ENCODE measurements at regions not wholly inside any gene's neighbourhood (a gene's known extent, or its start where the extent isn't known, plus 50 kb on each side); places are given as distances from the start of the nearest gene placed in this dataset.

- H3K4me3 ChIP-seq (ENCODE audit: control insufficient read depth in 2 of 3, extremely low read depth in 1 of 3, insufficient read depth in 2 of 3, low read depth in 1 of 3, low read length in 3 of 3) = no peak overlapping the region
- dilution Hi-C loops (cut with MboI; ENCODE audit: extremely low pct_ligation_motif_present, low sequenced_read_pairs) = no loop called here
- no peaks in the 10 kb centered on the region for H4K20me1 ChIP-seq (ENCODE audit: control insufficient read depth, extremely low read depth, insufficient read depth, low read length)
- no peak for FAIRE-seq
- peaks cover 2% of the 10 kb centered on the region for H3K27me3 ChIP-seq (ENCODE audit: control insufficient read depth, extremely low read depth, insufficient read depth, low read length)
- H3K27ac ChIP-seq (ENCODE audit: control insufficient read depth, insufficient read depth, low read length) = no peak overlapping the region
- H3K9ac ChIP-seq (ENCODE audit: control insufficient read depth, extremely low read depth, insufficient read depth, low read length) = no peak overlapping the region
- H3K4me1 ChIP-seq (ENCODE audit: control insufficient read depth, extremely low read depth, insufficient read depth, low read length) = no peaks in the 10 kb centered on the region
- no peaks in the 10 kb centered on the region for H3K9me3 ChIP-seq (ENCODE audit: control insufficient read depth, low read depth, low read length)
- H2AFZ ChIP-seq (ENCODE audit: control insufficient read depth, low read length) = no peak overlapping the region
- H3K36me3 ChIP-seq (ENCODE audit: control insufficient read depth in 2 of 2, extremely low read depth in 1 of 2, insufficient read depth in 2 of 2, low read length in 2 of 2) = no peaks in the 10 kb centered on the region
- no peaks in the 10 kb centered on the region for H3K79me2 ChIP-seq (ENCODE audit: control insufficient read depth, insufficient read depth, low read length)
- no peak overlapping the region for H3K4me2 ChIP-seq (ENCODE audit: control insufficient read depth, extremely low read depth, insufficient read depth, low read depth, low read length)
- TF ChIP-seq CTCF (optimal IDR thresholded peaks at IDR 0.05 in 1 of 3, IDR thresholded peaks at IDR 0.05 in 1 of 3, conservative IDR thresholded peaks at IDR 0.05 in 1 of 3; ENCODE audit: extremely low read depth in 1 of 3, insufficient read depth in 2 of 3, low read length in 3 of 3) = peak in 1 of 3 experiments; percentile 4
- TF ChIP-seq EZH2 (IDR thresholded peaks at IDR 0.05; ENCODE audit: low read length) = no peak
- no peak for DNase-seq (ENCODE audit: low read depth, low spot score)
- no peaks in the 10 kb centered on the region for H3K9me1 ChIP-seq (ENCODE audit: control insufficient read depth, extremely low read depth, insufficient read depth, low read length)
These were observed 82.4 kb downstream of the SLC2A10 start for GRCh38 chr20:46791722-46792416.

GRCh38 chr20:46797206-46797605, 87.8 kb downstream of the SLC2A10 start:
- Histone ChIP-seq H3K9me1 (ENCODE audit: control insufficient read depth, extremely low read depth, insufficient read depth, low read length) (no peaks in the 10 kb centered on the region), H3K4me3 (ENCODE audit: control insufficient read depth in 2 of 3, extremely low read depth in 1 of 3, insufficient read depth in 2 of 3, low read depth in 1 of 3, low read length in 3 of 3) (no peak overlapping the region), H2AFZ (ENCODE audit: control insufficient read depth, low read length) (no peak overlapping the region), H3K4me2 (ENCODE audit: control insufficient read depth, extremely low read depth, insufficient read depth, low read depth, low read length) (no peak overlapping the region), H3K9ac (ENCODE audit: control insufficient read depth, extremely low read depth, insufficient read depth, low read length) (no peak overlapping the region), H3K4me1 (ENCODE audit: control insufficient read depth, extremely low read depth, insufficient read depth, low read length) (no peaks in the 10 kb centered on the region), H3K27ac (ENCODE audit: control insufficient read depth, insufficient read depth, low read length) (no peak overlapping the region), H4K20me1 (ENCODE audit: control insufficient read depth, extremely low read depth, insufficient read depth, low read length) (no peaks in the 10 kb centered on the region), H3K9me3 (ENCODE audit: control insufficient read depth, low read depth, low read length) (no peaks in the 10 kb centered on the region), H3K79me2 (ENCODE audit: control insufficient read depth, insufficient read depth, low read length) (no peaks in the 10 kb centered on the region), H3K36me3 (ENCODE audit: control insufficient read depth in 2 of 2, extremely low read depth in 1 of 2, insufficient read depth in 2 of 2, low read length in 2 of 2) (no peaks in the 10 kb centered on the region), H3K27me3 (ENCODE audit: control insufficient read depth, extremely low read depth, insufficient read depth, low read length) (no peaks in the 10 kb centered on the region)
- no peak for FAIRE-seq
- DNase-seq (ENCODE audit: low read depth, low spot score) = no peak
- TF ChIP-seq EZH2 (IDR thresholded peaks at IDR 0.05; ENCODE audit: low read length) (no peak), CTCF (optimal IDR thresholded peaks at IDR 0.05 in 1 of 3, IDR thresholded peaks at IDR 0.05 in 1 of 3, conservative IDR thresholded peaks at IDR 0.05 in 1 of 3; ENCODE audit: extremely low read depth in 1 of 3, insufficient read depth in 2 of 3, low read length in 3 of 3) (no peak)
- dilution Hi-C loops (cut with MboI; ENCODE audit: extremely low pct_ligation_motif_present, low sequenced_read_pairs) = no loop called here
